PC-9 (cell line): ENCODE measurements at regions not wholly inside any gene's neighbourhood (a gene's known extent, or its start where the extent isn't known, plus 50 kb on each side); places are given as distances from the start of the nearest gene placed in this dataset.
"Not testable (repeated sequence)": the region's sequence is repeated elsewhere in the genome, so short reads cannot be mapped to it uniquely, and the experiment has no call there.

Experiments used
- BruUV-seq: library from RNA; stranded (reverse); fragments of 400-500 nt; replicated peaks from 2 replicates; lab custom pipeline; 2021; lab: Mats Ljungman, UMichigan
- CTCF ChIA-PET: fragments of 300-600 bp; sonication (Branson Sonifier 250); formaldehyde crosslinking; loops from one replicate; lab custom pipeline; 2022; ENCODE audit warnings: antibody characterized with exemption; lab: Charles Lee
- POLR2A ChIA-PET: fragments of 300-600 bp; sonication (Branson Sonifier 250); formaldehyde crosslinking; loops from one replicate; lab custom pipeline; 2022; ENCODE audit warnings: antibody characterized with exemption; ENCODE audit not compliant: unreplicated experiment; lab: Charles Lee
- DNase-seq, 2 experiments: peaks; one replicate each; pipeline versions ENCODE4 v3.0.0 to v3.0.0-alpha.2; 2015 to 2022; ENCODE audit warnings: mixed read lengths in 1 of 2
- H2AFZ ChIP-seq: fragments of 200-600 bp; sonication (generic); 2 replicates; pipeline ENCODE4 v1.8.1; 2017; ENCODE audit warnings: antibody characterized with exemption
- H3F3A ChIP-seq: fragments of 200-600 bp; sonication (generic); 2 replicates; pipeline ENCODE4 v1.8.1; 2017; ENCODE audit warnings: antibody characterized with exemption, mild to moderate bottlenecking, low read depth; ENCODE audit not compliant: insufficient read depth
- H3K27ac ChIP-seq: fragments of 200-600 bp; sonication (generic); 2 replicates; pipeline ENCODE4 v1.6.1; 2016; ENCODE audit warnings: mixed run types
- H3K27me3 ChIP-seq: fragments of 200-600 bp; sonication (generic); 2 replicates; pipeline ENCODE4 v1.6.1; 2016; ENCODE audit warnings: low read depth, mixed run types; ENCODE audit not compliant: insufficient read depth
- H3K36me3 ChIP-seq: fragments of 200-600 bp; sonication (generic); 2 replicates; pipeline ENCODE4 v1.6.1; 2016; ENCODE audit warnings: low read depth, mixed run types
- H3K4me1 ChIP-seq: fragments of 200-600 bp; sonication (generic); replicated peaks from 2 replicates; pipeline ENCODE4 v1.6.1; 2016; ENCODE audit warnings: mixed run types; ENCODE audit not compliant: insufficient read depth
- H3K4me2 ChIP-seq: fragments of 200-600 bp; sonication (generic); 2 replicates; pipeline ENCODE4 v1.6.1; 2017; ENCODE audit warnings: mixed run types
- H3K4me3 ChIP-seq: fragments of 200-600 bp; sonication (generic); 2 replicates; pipeline ENCODE4 v1.6.1; 2016; ENCODE audit warnings: mixed run types
- H3K79me2 ChIP-seq: fragments of 200-600 bp; sonication (generic); 2 replicates; pipeline ENCODE4 v1.6.1; 2017; ENCODE audit warnings: low read depth, mixed run types
- H3K9me2 ChIP-seq: fragments of 200-600 bp; sonication (generic); 2 replicates; pipeline ENCODE4 v1.8.1; 2017; ENCODE audit warnings: mild to moderate bottlenecking; ENCODE audit not compliant: insufficient read depth
- H3K9me3 ChIP-seq: fragments of 200-600 bp; sonication (generic); 2 replicates; pipeline ENCODE4 v1.8.1; 2016; ENCODE audit warnings: low read depth; ENCODE audit not compliant: insufficient read depth
- H4K20me1 ChIP-seq: fragments of 200-600 bp; sonication (generic); 2 replicates; pipeline ENCODE4 v1.8.1; 2017; ENCODE audit not compliant: insufficient read depth
- CTCF ChIP-seq: fragments of 200-600 bp; sonication (generic); conservative IDR thresholded peaks from 2 replicates; pipeline ENCODE4 v1.6.1; 2017; ENCODE audit warnings: mixed run types, antibody characterized with exemption, mild to moderate bottlenecking, moderate library complexity
- EZH2 ChIP-seq: fragments of 200-600 bp; sonication (generic); IDR thresholded peaks from 2 replicates; pipeline ENCODE4 v1.8.0; 2017; ENCODE audit warnings: antibody characterized with exemption, low read depth
- intact Hi-C: fragments of 100-400 bp; cut with micrococcal nuclease; formaldehyde crosslinking; loops from one replicate; pipeline ENCODE4 v1.10.0; 2022; ENCODE audit not compliant: unreplicated experiment

- H3K4me1 ChIP-seq = no peaks in the 10 kb centered on the region
- no peak overlapping the region for H2AFZ ChIP-seq
- H3K79me2 ChIP-seq = no peaks in the 10 kb centered on the region
- H4K20me1 ChIP-seq = no peaks in the 10 kb centered on the region
- ChIA-PET POLR2A (no interaction called here), CTCF (no interaction called here)
- no peak overlapping the region for H3K27ac ChIP-seq
- no peak overlapping the region for H3K4me3 ChIP-seq
- BruUV-seq = no TSS peak
- H3K27me3 ChIP-seq = no peaks in the 10 kb centered on the region
- no peak for DNase-seq
- no peak for TF ChIP-seq EZH2
- no peak overlapping the region for H3K4me2 ChIP-seq
- H3K9me3 ChIP-seq = no peaks in the 10 kb centered on the region
- no peaks in the 10 kb centered on the region for H3K36me3 ChIP-seq
- intact Hi-C loops = no loop called here
- H3F3A ChIP-seq = no peaks in the 10 kb centered on the region
- no peaks in the 10 kb centered on the region for H3K9me2 ChIP-seq
These were observed 151.4 kb upstream of the P2RY1 start for GRCh38 chr3:152683521-152683999.

- CTCF ChIA-PET = no interaction called here
These were observed 150.7 kb upstream of the P2RY1 start for GRCh38 chr3:152684279-152684678.

GRCh38 chr3:152688313-152688712 lies 146.6 kb upstream of the P2RY1 start:
- no peak overlapping the region for H2AFZ ChIP-seq
- H3K27me3 ChIP-seq = no peaks in the 10 kb centered on the region
- no peak overlapping the region for H3K4me3 ChIP-seq
- no peaks in the 10 kb centered on the region for H4K20me1 ChIP-seq
- no peak overlapping the region for H3K27ac ChIP-seq
- no peaks in the 10 kb centered on the region for H3K36me3 ChIP-seq
- intact Hi-C loops = no loop called here
- no peak overlapping the region for H3K4me2 ChIP-seq
- no peaks in the 10 kb centered on the region for H3K4me1 ChIP-seq
- no peaks in the 10 kb centered on the region for H3K9me3 ChIP-seq
- ChIA-PET CTCF (no interaction called here), POLR2A (no interaction called here)
- no peaks in the 10 kb centered on the region for H3F3A ChIP-seq
- H3K79me2 ChIP-seq = no peaks in the 10 kb centered on the region
- 0 out of 2 replicates have a peak, but pooled peaks cover 2% of the 10 kb centered on the region for H3K9me2 ChIP-seq
- DNase-seq = no peak
- TF ChIP-seq CTCF (no peak), EZH2 (no peak)
- no TSS peak for BruUV-seq

More at GRCh38 chr3:152684279-152684678, 150.7 kb upstream of the P2RY1 start:
- Histone ChIP-seq H4K20me1 (no peaks in the 10 kb centered on the region), H3K36me3 (no peaks in the 10 kb centered on the region), H3K9me3 (no peaks in the 10 kb centered on the region), H3F3A (no peaks in the 10 kb centered on the region), H3K79me2 (no peaks in the 10 kb centered on the region), H3K4me1 (no peaks in the 10 kb centered on the region), H3K27ac (no peak overlapping the region), H3K27me3 (no peaks in the 10 kb centered on the region), H3K4me3 (no peak overlapping the region), H3K9me2 (no peaks in the 10 kb centered on the region), H3K4me2 (no peak overlapping the region), H2AFZ (no peak overlapping the region)
- no peak for TF ChIP-seq CTCF
- no peak for TF ChIP-seq EZH2
- intact Hi-C loops = no loop called here
- POLR2A ChIA-PET = no interaction called here
- BruUV-seq = no TSS peak
- DNase-seq = no peak

GRCh38 chr3:152692326-152692725 lies 142.6 kb upstream of the P2RY1 start:
- H3K4me1 ChIP-seq, H3K4me3 ChIP-seq, DNase-seq, POLR2A ChIA-PET, H2AFZ ChIP-seq, H4K20me1 ChIP-seq, H3K9me2 ChIP-seq, H3K79me2 ChIP-seq, BruUV-seq, H3K9me3 ChIP-seq, H3K4me2 ChIP-seq, intact Hi-C loops, CTCF ChIA-PET, H3K27me3 ChIP-seq, H3F3A ChIP-seq, H3K27ac ChIP-seq, H3K36me3 ChIP-seq: not testable (repeated sequence)

GRCh38 chr3:152693521-152694250 lies 141.2 kb upstream of the P2RY1 start:
- H4K20me1 ChIP-seq, H3K79me2 ChIP-seq, H3K4me1 ChIP-seq, H3K9me3 ChIP-seq, DNase-seq, H3K9me2 ChIP-seq, H3K4me2 ChIP-seq, POLR2A ChIA-PET, H2AFZ ChIP-seq, H3K27me3 ChIP-seq, H3K27ac ChIP-seq, CTCF ChIA-PET, H3K4me3 ChIP-seq, BruUV-seq, intact Hi-C loops, H3F3A ChIP-seq, H3K36me3 ChIP-seq: not testable (repeated sequence)
